H1 (cell line): ENCODE measurements at regions not wholly inside any gene's neighbourhood (a gene's known extent, or its start where the extent isn't known, plus 50 kb on each side); places are given as distances from the start of the nearest gene placed in this dataset.

Experiments
- ASH2L ChIP-seq: fragments of 200-600, 300-600 bp; sonication (generic); IDR thresholded peaks from one replicate; pipeline ENCODE4 v1.7.1; 2017; ENCODE audit warnings: low read length
- BRCA1 ChIP-seq: IDR thresholded peaks from 2 replicates; pipeline ENCODE4 v1.6.1; 2012; ENCODE audit warnings: low read depth, low read length, improper control_type of control experiment
- POLR2AphosphoS5 ChIP-seq: IDR thresholded peaks from 2 replicates; pipeline ENCODE4 v1.6.1; 2011; ENCODE audit warnings: low read depth, low read length
- SP4 ChIP-seq: IDR thresholded peaks from 2 replicates; pipeline ENCODE4 v1.6.1; 2012; ENCODE audit warnings: low read length, inconsistent platforms
- TF ChIP-seq, protein P1 (sequence below): fragments of 300-600 bp; sonication (generic); IDR thresholded peaks from 2 replicates; pipeline ENCODE4 v1.7.1; 2012; ENCODE audit warnings: low read length, moderate library complexity, mild to moderate bottlenecking, inconsistent platforms; ENCODE audit not compliant: insufficient replicate concordance

DNA sequence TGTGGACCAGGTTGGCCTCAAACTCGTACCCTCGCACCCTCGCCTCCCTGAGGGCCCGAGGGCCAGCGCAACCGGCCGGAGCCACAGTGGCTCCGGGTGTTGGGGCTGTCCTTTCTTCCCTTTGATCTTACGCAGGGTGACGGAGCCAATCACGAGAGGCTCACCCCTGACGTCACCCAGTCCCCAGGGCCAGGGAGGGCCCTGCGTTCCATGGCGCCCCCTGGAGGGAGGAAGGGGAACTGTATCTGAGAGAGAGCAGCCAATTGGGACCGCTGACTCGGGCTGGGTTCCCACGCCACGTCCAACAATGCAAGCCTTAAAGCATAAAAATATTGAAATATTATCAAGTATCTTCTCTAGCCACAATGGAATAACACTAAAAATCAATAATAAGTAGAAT is 432.8 kb upstream of the LRRTM4 start (continued):
- TF ChIP-seq, protein P1, sequence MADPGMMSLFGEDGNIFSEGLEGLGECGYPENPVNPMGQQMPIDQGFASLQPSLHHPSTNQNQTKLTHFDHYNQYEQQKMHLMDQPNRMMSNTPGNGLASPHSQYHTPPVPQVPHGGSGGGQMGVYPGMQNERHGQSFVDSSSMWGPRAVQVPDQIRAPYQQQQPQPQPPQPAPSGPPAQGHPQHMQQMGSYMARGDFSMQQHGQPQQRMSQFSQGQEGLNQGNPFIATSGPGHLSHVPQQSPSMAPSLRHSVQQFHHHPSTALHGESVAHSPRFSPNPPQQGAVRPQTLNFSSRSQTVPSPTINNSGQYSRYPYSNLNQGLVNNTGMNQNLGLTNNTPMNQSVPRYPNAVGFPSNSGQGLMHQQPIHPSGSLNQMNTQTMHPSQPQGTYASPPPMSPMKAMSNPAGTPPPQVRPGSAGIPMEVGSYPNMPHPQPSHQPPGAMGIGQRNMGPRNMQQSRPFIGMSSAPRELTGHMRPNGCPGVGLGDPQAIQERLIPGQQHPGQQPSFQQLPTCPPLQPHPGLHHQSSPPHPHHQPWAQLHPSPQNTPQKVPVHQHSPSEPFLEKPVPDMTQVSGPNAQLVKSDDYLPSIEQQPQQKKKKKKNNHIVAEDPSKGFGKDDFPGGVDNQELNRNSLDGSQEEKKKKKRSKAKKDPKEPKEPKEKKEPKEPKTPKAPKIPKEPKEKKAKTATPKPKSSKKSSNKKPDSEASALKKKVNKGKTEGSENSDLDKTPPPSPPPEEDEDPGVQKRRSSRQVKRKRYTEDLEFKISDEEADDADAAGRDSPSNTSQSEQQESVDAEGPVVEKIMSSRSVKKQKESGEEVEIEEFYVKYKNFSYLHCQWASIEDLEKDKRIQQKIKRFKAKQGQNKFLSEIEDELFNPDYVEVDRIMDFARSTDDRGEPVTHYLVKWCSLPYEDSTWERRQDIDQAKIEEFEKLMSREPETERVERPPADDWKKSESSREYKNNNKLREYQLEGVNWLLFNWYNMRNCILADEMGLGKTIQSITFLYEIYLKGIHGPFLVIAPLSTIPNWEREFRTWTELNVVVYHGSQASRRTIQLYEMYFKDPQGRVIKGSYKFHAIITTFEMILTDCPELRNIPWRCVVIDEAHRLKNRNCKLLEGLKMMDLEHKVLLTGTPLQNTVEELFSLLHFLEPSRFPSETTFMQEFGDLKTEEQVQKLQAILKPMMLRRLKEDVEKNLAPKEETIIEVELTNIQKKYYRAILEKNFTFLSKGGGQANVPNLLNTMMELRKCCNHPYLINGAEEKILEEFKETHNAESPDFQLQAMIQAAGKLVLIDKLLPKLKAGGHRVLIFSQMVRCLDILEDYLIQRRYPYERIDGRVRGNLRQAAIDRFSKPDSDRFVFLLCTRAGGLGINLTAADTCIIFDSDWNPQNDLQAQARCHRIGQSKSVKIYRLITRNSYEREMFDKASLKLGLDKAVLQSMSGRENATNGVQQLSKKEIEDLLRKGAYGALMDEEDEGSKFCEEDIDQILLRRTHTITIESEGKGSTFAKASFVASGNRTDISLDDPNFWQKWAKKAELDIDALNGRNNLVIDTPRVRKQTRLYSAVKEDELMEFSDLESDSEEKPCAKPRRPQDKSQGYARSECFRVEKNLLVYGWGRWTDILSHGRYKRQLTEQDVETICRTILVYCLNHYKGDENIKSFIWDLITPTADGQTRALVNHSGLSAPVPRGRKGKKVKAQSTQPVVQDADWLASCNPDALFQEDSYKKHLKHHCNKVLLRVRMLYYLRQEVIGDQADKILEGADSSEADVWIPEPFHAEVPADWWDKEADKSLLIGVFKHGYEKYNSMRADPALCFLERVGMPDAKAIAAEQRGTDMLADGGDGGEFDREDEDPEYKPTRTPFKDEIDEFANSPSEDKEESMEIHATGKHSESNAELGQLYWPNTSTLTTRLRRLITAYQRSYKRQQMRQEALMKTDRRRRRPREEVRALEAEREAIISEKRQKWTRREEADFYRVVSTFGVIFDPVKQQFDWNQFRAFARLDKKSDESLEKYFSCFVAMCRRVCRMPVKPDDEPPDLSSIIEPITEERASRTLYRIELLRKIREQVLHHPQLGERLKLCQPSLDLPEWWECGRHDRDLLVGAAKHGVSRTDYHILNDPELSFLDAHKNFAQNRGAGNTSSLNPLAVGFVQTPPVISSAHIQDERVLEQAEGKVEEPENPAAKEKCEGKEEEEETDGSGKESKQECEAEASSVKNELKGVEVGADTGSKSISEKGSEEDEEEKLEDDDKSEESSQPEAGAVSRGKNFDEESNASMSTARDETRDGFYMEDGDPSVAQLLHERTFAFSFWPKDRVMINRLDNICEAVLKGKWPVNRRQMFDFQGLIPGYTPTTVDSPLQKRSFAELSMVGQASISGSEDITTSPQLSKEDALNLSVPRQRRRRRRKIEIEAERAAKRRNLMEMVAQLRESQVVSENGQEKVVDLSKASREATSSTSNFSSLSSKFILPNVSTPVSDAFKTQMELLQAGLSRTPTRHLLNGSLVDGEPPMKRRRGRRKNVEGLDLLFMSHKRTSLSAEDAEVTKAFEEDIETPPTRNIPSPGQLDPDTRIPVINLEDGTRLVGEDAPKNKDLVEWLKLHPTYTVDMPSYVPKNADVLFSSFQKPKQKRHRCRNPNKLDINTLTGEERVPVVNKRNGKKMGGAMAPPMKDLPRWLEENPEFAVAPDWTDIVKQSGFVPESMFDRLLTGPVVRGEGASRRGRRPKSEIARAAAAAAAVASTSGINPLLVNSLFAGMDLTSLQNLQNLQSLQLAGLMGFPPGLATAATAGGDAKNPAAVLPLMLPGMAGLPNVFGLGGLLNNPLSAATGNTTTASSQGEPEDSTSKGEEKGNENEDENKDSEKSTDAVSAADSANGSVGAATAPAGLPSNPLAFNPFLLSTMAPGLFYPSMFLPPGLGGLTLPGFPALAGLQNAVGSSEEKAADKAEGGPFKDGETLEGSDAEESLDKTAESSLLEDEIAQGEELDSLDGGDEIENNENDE = no peak
- TF ChIP-seq BRCA1 (no peak), SP4 (no peak), ASH2L (no peak), POLR2AphosphoS5 (no peak)
